ENCODE measurements at regions not wholly inside any gene's neighbourhood (a gene's known extent, or its start where the extent isn't known, plus 50 kb on each side); places are given as distances from the start of the nearest gene placed in this dataset.
"Not testable (repeated sequence)": the region's sequence is repeated elsewhere in the genome, so short reads cannot be mapped to it uniquely, and the experiment has no call there.

DNA sequence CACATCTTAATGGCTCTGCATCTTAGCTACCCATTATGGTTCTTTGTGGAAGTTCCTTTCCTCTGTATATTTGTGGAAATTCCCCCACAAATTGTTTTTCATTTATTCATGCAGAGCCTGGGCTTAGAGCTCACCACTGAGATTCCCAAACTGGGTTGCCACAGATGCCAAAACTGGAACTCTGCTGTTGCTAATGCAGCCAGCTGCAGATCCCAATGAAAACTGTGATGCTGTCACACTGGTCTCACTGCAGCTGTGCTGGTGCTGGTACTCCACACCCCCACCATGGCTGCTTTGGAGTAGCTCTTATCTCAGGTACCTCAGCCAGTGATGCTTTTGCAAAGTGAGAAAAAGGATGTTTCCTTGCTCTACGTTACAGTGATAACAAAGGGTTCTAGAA is 87.7 kb downstream of the DCK start:
- DNase-seq: no peak

DNA sequence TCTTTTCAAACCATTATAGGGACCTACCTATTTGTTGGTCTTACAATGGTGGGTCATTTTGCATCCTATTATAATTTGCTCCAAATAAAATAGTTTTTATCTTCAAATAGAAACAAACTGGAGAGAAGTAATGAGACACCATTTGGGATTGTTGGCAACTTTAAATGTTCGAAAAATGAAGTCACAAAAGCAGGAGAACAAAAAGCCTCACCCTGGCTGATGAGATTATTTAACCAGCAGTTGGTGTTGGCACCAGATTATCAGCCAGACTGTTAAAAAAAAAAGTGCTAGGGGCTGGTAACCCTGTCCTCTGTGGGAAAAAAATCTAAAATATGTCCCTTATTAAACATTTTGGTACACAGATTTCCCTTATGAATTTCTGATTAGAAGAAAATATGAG is 100.3 kb downstream of the DCK start:
- DNase-seq: no peak

DNA sequence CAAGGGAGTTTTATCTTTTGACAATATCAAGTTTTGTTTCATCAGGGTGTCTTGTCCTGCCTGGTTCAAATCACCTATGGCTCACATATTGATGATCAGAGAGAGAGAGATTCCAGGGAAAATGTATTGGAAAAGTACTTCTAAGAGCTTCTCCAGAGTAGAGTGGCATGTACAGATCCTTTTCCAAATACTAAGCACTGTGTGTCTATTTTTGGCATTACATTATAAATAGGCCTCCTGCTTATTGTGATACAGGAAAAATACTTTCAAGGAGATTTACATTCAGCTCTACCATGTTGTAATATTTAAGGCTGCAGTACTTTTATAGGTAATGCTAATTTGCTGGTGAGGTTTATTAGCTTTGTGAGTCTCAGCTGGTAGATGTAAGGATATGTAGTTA is 100.8 kb downstream of the DCK start:
- DNase-seq: no peak

GRCh38 chr4:71095141-71095540 is 101.7 kb downstream of the DCK start:
- no peak for DNase-seq

GRCh38 chr4:71095545-71095944 is 102.1 kb downstream of the DCK start:
- DNase-seq: no peak

DNA sequence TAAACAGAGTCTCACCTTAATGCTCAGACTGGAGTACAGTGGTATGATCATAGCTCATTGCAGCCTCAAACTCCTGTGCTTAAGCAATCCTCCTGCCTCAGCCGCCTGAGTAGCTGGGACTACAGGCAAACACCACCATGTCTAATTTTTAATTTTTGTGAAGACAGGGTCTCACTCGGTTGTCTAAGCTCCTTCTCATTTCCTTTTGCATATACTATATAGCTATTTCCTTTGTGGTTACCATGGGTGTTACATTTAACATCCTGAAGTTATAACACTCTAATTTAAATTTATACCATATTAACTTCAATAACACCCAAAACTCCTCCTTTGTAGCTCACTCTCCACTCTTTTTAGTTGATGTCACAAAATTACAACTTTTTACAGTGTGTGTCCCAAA is 114.3 kb downstream of the DCK start:
- no peak for DNase-seq

- no peak for DNase-seq
Observed at GRCh38 chr4:71110499-71110898, 117.0 kb downstream of the DCK start.

GRCh38 chr4:71111133-71111532 is 117.7 kb downstream of the DCK start:
- not testable (repeated sequence) for DNase-seq

GRCh38 chr4:71113294-71113693 is 119.8 kb downstream of the DCK start:
- no peak for DNase-seq

DNA sequence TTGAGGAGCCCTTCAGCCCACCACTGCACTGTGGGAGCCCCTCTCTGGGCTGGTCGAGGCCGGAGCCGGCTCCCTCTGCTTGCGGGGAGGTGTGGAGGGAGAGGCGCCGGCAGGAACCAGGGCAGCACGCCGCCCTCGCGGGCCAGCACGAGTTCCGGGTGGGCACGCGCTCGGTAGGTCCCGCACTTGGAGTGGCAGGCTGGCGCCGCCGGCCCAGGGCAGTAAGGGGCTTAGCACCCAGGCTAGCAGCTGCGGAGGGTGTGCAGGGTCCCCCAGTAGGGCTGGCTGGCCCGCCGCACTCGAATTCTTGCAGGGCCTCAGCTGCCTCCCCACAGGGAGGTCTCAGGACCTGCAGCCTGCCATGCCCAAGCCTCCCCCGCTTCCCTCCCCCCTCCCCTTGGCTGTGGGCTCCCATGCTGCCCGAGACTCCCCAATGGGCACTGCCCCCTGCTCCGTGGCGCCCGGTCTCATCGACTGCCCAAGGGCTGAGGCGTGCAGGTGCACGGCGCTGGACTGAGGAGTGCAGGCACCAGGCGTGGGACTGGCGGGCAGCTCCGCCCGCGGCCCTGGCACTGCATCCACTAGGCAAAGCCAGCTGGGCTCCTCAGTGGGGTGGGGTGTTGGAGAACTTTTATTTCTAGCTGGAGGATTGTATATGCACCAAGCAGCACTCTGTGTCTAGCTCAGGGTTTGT is 127.5 kb downstream of the DCK start:
- DNase-seq: no peak

DNA sequence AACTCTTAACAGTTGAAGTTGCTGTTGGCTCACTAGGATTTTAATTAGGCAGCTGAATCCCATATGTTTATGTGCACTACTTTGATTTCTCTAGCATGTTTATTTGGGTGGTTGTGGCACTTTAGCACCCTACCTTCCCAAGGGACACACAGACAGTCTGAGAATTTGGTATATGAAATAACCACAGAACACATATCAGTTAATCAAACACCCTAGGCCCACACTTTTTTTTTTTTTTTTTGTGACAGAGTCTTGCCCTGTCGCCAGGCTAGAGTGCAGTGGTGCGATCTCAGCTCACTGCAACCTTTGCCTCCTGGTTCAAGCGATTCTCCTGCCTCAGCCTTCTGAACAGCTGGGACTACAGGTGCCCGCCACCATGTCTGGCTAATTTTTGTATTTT is 130.5 kb downstream of the DCK start:
- DNase-seq: no peak

DNA sequence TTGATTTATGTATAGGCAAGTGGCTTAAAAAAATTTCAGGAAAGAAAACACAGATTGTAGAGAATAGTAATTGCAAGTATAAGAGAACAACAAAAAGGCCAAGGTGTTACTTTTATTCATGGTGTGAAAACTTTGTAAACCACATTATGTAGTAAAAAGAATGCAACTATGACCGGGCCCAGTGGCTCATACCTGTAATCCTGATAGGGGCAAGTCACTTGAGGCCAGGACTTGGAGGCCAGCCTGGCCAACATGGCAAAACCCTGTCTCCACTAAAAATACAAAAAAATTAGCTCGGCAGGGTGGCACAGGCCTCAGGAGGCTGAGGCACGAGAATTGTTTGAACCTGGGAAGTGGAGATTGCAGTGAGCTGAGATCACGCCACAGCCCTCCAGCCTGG is 131.7 kb downstream of the DCK start:
- DNase-seq: no peak

DNA sequence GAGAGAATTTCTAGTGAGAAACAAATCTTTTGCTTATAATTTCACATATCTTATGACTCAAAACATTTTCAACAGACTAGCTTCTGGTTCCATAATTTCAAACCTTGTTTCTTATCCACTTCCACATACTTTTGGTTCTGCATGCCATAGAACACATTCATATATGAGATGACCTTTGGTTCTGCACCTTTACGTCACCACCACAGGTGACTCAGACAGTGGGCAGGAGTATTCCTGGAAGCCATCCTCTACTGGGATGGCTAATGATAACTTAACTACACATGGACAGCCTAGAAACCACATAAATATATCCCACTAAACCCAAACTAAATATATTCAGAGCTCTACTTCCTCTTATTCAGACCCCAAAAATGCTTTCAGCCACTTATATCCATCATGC is 133.3 kb downstream of the DCK start:
- no peak for DNase-seq

GRCh38 chr4:71130827-71131603 is 137.6 kb downstream of the DCK start:
- DNase-seq: no peak

GRCh38 chr4:71132486-71132885 is 139.0 kb downstream of the DCK start:
- DNase-seq: no peak

GRCh38 chr4:71133491-71133890 is 140.0 kb downstream of the DCK start:
- no peak for DNase-seq

- DNase-seq: no peak
Observed at GRCh38 chr4:71136071-71136470, 142.6 kb downstream of the DCK start.

GRCh38 chr4:71138007-71138615 is 144.7 kb downstream of the DCK start:
- no peak for DNase-seq

GRCh38 chr4:71140563-71140962 is 147.1 kb downstream of the DCK start:
- no peak for DNase-seq

GRCh38 chr4:71141125-71141524 is 147.7 kb downstream of the DCK start:
- no peak for DNase-seq

- no peak for DNase-seq
Observed at GRCh38 chr4:71147261-71147660, 153.8 kb downstream of the DCK start.

- DNase-seq: no peak
Observed at GRCh38 chr4:71148545-71148944, 155.1 kb downstream of the DCK start.

- DNase-seq: no peak
Observed at GRCh38 chr4:71151054-71151453, 157.6 kb downstream of the DCK start.

DNA sequence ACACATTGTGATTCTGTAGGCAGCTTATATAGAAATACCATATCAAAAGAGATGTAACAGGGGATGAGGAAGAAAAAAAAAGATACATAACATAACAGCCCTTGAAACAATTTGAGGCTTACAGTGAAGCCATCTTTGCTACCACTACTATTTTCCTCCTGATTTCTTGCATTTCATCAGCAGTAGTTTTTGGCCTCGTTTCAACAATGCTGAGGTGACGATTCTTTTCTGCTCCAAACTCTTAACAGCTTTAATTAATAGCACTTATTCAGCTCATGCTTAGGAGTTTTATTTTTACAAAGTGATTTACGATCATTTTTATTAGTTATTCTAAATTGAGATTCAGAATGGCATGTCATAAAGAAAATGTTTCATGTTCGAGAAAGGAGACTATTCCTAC is 163.2 kb downstream of the DCK start:
- DNase-seq: no peak

Data from activated CD8-positive, alpha-beta memory T cell treated with anti-CD3 and anti-CD28 coated beads, Interleukin-2, amount 50 U/mL, for 48 hours (primary cell).